HEK293 (cell line): ENCODE measurements at regions not wholly inside any gene's neighbourhood (a gene's known extent, or its start where the extent isn't known, plus 50 kb on each side); places are given as distances from the start of the nearest gene placed in this dataset.

ENCODE experiments used
- CTCF ChIA-PET: fragments of 350-600 bp; formaldehyde crosslinking; extraction: SDS; loops from one replicate; lab custom pipeline; 2021; ENCODE audit warnings: antibody characterized with exemption; lab: Yijun Ruan, JAX
- POLR2A ChIA-PET: fragments of 300-600 bp; formaldehyde crosslinking; extraction: SDS; loops from one replicate; lab custom pipeline; 2020; ENCODE audit warnings: antibody characterized with exemption, inconsistent platforms; lab: Yijun Ruan, JAX
- H3K27ac ChIP-seq: fragments of 200-500 bp; sonication (Bioruptor generic); 2 replicates; pipeline ENCODE4 v1.5.1; 2014; ENCODE audit warnings: low read depth, low read length, control low read depth, inconsistent platforms; ENCODE audit errors: extremely low read depth
- H3K36me3 ChIP-seq, 2 experiments: fragments of 200-500 bp in 1 of 2; sonication (Bioruptor generic) in 1 of 2; 1 replicate in 1 of 2; 2 replicates in 1 of 2; pipeline ENCODE4 v1.5.1; 2014 to 2017; ENCODE audit warnings: inconsistent platforms in 2 of 2, low read length in 2 of 2; ENCODE audit not compliant: control insufficient read depth in 2 of 2, insufficient read depth in 1 of 2
- H3K4me1 ChIP-seq: fragments of 200-500 bp; sonication (Bioruptor generic); 2 replicates; pipeline ENCODE4 v1.5.1; 2014; ENCODE audit warnings: mild to moderate bottlenecking, low read length, inconsistent platforms; ENCODE audit not compliant: control insufficient read depth, insufficient read depth
- H3K4me3 ChIP-seq: 2 replicates; pipeline ENCODE4 v1.5.1; 2011; ENCODE audit warnings: low read depth, mild to moderate bottlenecking, control low read depth, low read length, moderate library complexity
- H3K9me3 ChIP-seq: fragments of 200-500 bp; sonication (Bioruptor generic); 2 replicates; pipeline ENCODE4 v1.5.1; 2014; ENCODE audit warnings: low read depth, low read length, inconsistent platforms; ENCODE audit not compliant: control insufficient read depth, insufficient read depth
- KLF10 ChIP-seq: fragments of 450-650 bp; IDR thresholded peaks from 2 replicates; pipeline ENCODE4 v1.5.1; 2018; ENCODE audit warnings: missing biosample characterization, mild to moderate bottlenecking, missing genetic modification characterization
- SCRT2 ChIP-seq: fragments of 450-650 bp; formaldehyde crosslinking; IDR thresholded peaks from 2 replicates; pipeline ENCODE4 v1.5.1; 2016; ENCODE audit warnings: missing biosample characterization, missing genetic modification characterization
- SP2 ChIP-seq: fragments of 450-650 bp; formaldehyde crosslinking; IDR thresholded peaks from 2 replicates; pipeline ENCODE4 v1.5.1; 2016; ENCODE audit warnings: missing biosample characterization, missing genetic modification characterization
- YY2 ChIP-seq: fragments of 450-650 bp; formaldehyde crosslinking; IDR thresholded peaks from 2 replicates; pipeline ENCODE4 v1.5.1; 2016; ENCODE audit warnings: missing biosample characterization, missing genetic modification characterization
- ZBTB7A ChIP-seq: fragments of 450-650 bp; formaldehyde crosslinking; IDR thresholded peaks from 2 replicates; pipeline ENCODE4 v1.5.1; 2016; ENCODE audit warnings: low read depth, missing biosample characterization, missing genetic modification characterization
- ZEB2 ChIP-seq: fragments of 450-650 bp; formaldehyde crosslinking; IDR thresholded peaks from 2 replicates; pipeline ENCODE4 v1.5.1; 2016; ENCODE audit warnings: missing biosample characterization, missing genetic modification characterization
- ZNF133 ChIP-seq: fragments of 450-650 bp; formaldehyde crosslinking; IDR thresholded peaks from 2 replicates; pipeline ENCODE4 v1.5.1; 2016; ENCODE audit warnings: missing biosample characterization, missing genetic modification characterization
- ZNF239 ChIP-seq: fragments of 450-650 bp; formaldehyde crosslinking; IDR thresholded peaks from 2 replicates; pipeline ENCODE4 v1.5.1; 2016; ENCODE audit warnings: missing biosample characterization, missing genetic modification characterization
- ZNF354C ChIP-seq: fragments of 450-650 bp; formaldehyde crosslinking; IDR thresholded peaks from 2 replicates; pipeline ENCODE4 v1.5.1; 2016; ENCODE audit warnings: missing biosample characterization, missing genetic modification characterization, low read depth, borderline replicate concordance
- ZNF501 ChIP-seq: fragments of 450-650 bp; formaldehyde crosslinking; IDR thresholded peaks from 2 replicates; pipeline ENCODE4 v1.5.1; 2016; ENCODE audit warnings: missing biosample characterization, missing genetic modification characterization
- ZNF555 ChIP-seq: fragments of 450-650 bp; formaldehyde crosslinking; conservative IDR thresholded peaks from 2 replicates; pipeline ENCODE4 v1.5.1; 2017; ENCODE audit warnings: missing biosample characterization, mild to moderate bottlenecking, missing genetic modification characterization, inconsistent platforms
- ZNF785 ChIP-seq: fragments of 450-650 bp; formaldehyde crosslinking; IDR thresholded peaks from 2 replicates; pipeline ENCODE4 v1.5.1; 2016; ENCODE audit warnings: missing biosample characterization, missing genetic modification characterization
- ZSCAN23 ChIP-seq: fragments of 450-650 bp; formaldehyde crosslinking; IDR thresholded peaks from 2 replicates; pipeline ENCODE4 v1.5.1; 2016; ENCODE audit warnings: missing biosample characterization, missing genetic modification characterization
- TF ChIP-seq, protein P1 (sequence below): fragments of 450-650 bp; formaldehyde crosslinking; IDR thresholded peaks from 2 replicates; pipeline ENCODE4 v1.5.0; 2017; ENCODE audit warnings: missing biosample characterization, missing genetic modification characterization, borderline replicate concordance
- TF ChIP-seq, protein P2 (sequence below): fragments of 450-650 bp; formaldehyde crosslinking; IDR thresholded peaks from 2 replicates; pipeline ENCODE4 v1.5.1; 2016; ENCODE audit warnings: missing biosample characterization, missing genetic modification characterization, borderline replicate concordance
- TF ChIP-seq, protein P3 (sequence below): fragments of 450-650 bp; formaldehyde crosslinking; IDR thresholded peaks from 2 replicates; pipeline ENCODE4 v1.5.1; 2017; ENCODE audit warnings: missing biosample characterization, missing genetic modification characterization

DNA sequence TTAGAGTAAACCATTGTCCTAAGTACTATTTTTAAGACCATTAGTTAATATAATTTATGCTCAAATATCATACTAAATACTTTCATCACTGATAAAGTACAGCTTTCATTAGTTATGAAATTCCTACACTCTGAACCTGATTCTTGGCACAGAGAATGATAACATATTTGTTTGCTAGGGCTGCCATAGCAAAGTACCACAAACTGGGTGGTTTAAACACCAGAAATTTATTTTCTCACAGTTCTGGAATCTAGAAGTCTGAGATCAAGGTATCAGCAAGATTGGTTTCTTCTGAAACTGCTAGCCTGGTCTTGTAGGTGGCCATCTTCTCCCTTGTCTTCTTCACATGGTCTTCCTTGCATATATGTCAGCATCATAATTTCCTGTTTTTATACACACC lies 608.4 kb downstream of the TLE1 start (continued):
- TF ChIP-seq, protein P1, sequence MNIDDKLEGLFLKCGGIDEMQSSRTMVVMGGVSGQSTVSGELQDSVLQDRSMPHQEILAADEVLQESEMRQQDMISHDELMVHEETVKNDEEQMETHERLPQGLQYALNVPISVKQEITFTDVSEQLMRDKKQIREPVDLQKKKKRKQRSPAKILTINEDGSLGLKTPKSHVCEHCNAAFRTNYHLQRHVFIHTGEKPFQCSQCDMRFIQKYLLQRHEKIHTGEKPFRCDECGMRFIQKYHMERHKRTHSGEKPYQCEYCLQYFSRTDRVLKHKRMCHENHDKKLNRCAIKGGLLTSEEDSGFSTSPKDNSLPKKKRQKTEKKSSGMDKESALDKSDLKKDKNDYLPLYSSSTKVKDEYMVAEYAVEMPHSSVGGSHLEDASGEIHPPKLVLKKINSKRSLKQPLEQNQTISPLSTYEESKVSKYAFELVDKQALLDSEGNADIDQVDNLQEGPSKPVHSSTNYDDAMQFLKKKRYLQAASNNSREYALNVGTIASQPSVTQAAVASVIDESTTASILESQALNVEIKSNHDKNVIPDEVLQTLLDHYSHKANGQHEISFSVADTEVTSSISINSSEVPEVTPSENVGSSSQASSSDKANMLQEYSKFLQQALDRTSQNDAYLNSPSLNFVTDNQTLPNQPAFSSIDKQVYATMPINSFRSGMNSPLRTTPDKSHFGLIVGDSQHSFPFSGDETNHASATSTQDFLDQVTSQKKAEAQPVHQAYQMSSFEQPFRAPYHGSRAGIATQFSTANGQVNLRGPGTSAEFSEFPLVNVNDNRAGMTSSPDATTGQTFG: no peak
- TF ChIP-seq ZNF239 (no peak), ZEB2 (tag by site-specific recombination) (no peak), ZNF133 (tag by site-specific recombination) (no peak), SCRT2 (no peak)

DNA sequence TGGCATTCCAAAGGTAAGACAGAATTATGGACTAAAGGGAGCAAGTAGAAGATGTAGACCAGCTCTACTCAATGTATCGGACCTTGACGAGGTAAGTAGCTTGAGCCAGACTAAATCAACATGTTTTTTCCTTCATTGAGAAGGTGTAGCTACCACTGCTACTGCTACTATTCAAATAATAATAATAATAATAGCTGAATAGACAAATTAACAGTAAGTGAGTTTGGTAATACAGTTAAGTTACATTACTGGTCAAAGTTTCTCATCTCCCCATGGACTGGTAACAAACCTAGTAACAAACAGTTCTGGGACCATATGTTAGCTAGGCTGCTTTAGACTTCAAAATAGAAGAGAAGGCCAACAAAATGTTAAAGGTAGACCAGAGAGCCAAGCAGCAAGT lies 609.2 kb downstream of the TLE1 start:
- Histone ChIP-seq H3K4me3 (no peak overlapping the region), H3K27ac (no peak overlapping the region), H3K36me3 (no peaks in the 10 kb centered on the region), H3K9me3 (no peaks in the 10 kb centered on the region), H3K4me1 (no peaks in the 10 kb centered on the region; the same call in 1 of the 2 replicates)
- POLR2A ChIA-PET: no interaction called here
- no peak for TF ChIP-seq SP2 (tag by site-specific recombination)
- TF ChIP-seq ZNF785 (tag by site-specific recombination): no peak
- TF ChIP-seq, protein P2, sequence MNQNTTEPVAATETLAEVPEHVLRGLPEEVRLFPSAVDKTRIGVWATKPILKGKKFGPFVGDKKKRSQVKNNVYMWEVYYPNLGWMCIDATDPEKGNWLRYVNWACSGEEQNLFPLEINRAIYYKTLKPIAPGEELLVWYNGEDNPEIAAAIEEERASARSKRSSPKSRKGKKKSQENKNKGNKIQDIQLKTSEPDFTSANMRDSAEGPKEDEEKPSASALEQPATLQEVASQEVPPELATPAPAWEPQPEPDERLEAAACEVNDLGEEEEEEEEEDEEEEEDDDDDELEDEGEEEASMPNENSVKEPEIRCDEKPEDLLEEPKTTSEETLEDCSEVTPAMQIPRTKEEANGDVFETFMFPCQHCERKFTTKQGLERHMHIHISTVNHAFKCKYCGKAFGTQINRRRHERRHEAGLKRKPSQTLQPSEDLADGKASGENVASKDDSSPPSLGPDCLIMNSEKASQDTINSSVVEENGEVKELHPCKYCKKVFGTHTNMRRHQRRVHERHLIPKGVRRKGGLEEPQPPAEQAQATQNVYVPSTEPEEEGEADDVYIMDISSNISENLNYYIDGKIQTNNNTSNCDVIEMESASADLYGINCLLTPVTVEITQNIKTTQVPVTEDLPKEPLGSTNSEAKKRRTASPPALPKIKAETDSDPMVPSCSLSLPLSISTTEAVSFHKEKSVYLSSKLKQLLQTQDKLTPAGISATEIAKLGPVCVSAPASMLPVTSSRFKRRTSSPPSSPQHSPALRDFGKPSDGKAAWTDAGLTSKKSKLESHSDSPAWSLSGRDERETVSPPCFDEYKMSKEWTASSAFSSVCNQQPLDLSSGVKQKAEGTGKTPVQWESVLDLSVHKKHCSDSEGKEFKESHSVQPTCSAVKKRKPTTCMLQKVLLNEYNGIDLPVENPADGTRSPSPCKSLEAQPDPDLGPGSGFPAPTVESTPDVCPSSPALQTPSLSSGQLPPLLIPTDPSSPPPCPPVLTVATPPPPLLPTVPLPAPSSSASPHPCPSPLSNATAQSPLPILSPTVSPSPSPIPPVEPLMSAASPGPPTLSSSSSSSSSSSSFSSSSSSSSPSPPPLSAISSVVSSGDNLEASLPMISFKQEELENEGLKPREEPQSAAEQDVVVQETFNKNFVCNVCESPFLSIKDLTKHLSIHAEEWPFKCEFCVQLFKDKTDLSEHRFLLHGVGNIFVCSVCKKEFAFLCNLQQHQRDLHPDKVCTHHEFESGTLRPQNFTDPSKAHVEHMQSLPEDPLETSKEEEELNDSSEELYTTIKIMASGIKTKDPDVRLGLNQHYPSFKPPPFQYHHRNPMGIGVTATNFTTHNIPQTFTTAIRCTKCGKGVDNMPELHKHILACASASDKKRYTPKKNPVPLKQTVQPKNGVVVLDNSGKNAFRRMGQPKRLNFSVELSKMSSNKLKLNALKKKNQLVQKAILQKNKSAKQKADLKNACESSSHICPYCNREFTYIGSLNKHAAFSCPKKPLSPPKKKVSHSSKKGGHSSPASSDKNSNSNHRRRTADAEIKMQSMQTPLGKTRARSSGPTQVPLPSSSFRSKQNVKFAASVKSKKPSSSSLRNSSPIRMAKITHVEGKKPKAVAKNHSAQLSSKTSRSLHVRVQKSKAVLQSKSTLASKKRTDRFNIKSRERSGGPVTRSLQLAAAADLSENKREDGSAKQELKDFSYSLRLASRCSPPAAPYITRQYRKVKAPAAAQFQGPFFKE: no peak
- no peak for TF ChIP-seq ZNF555 (tag by site-specific recombination)
- TF ChIP-seq ZSCAN23 (tag by site-specific recombination): no peak
- CTCF ChIA-PET: interaction anchor here (1.2 kb wide), 1 partner anchor 12 kb away, joined by 4 read pairs; no protein-coding TSS in a partner anchor

DNA sequence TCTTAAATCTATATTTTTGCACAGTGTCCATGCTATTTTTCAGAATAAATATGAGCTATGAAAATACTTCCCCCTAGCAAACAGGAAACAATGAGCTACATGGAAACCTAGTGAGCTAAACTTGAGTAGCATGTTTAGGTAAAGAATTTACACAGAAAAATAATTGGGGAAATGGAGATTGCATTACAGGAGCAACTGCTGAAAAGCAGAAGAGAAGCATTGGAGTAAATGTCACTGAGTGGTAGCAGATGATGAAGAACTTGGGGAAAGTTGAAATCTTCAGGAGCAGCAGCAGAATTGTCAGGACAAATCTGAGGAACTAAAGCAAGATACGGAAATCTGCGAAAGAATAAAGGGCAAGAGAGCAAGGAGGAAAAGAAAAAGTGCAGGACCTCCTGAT lies 610.3 kb downstream of the TLE1 start:
- Histone ChIP-seq H3K36me3 (no peaks in the 10 kb centered on the region), H3K27ac (no peak overlapping the region)
- TF ChIP-seq KLF10 (tag by site-specific recombination): no peak
- no peak for TF ChIP-seq ZBTB7A
- TF ChIP-seq ZNF501: no peak
- TF ChIP-seq YY2 (tag by site-specific recombination): no peak
- TF ChIP-seq, protein P3, sequence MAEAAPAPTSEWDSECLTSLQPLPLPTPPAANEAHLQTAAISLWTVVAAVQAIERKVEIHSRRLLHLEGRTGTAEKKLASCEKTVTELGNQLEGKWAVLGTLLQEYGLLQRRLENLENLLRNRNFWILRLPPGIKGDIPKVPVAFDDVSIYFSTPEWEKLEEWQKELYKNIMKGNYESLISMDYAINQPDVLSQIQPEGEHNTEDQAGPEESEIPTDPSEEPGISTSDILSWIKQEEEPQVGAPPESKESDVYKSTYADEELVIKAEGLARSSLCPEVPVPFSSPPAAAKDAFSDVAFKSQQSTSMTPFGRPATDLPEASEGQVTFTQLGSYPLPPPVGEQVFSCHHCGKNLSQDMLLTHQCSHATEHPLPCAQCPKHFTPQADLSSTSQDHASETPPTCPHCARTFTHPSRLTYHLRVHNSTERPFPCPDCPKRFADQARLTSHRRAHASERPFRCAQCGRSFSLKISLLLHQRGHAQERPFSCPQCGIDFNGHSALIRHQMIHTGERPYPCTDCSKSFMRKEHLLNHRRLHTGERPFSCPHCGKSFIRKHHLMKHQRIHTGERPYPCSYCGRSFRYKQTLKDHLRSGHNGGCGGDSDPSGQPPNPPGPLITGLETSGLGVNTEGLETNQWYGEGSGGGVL (tag by site-specific recombination): no peak
- TF ChIP-seq ZNF354C (tag by site-specific recombination): no peak
- TF ChIP-seq, all 188 proteins: peak for 0
- CTCF ChIA-PET: no interaction called here
- H3K9me3 ChIP-seq: no peaks in the 10 kb centered on the region
- POLR2A ChIA-PET: no interaction called here
- no peaks in the 10 kb centered on the region; the same call in 1 of the 2 replicates for H3K4me1 ChIP-seq
- no peak overlapping the region for H3K4me3 ChIP-seq
